ENCODE measurements at regions not wholly inside any gene's neighbourhood (a gene's known extent, or its start where the extent isn't known, plus 50 kb on each side); places are given as distances from the start of the nearest gene placed in this dataset.

DNA sequence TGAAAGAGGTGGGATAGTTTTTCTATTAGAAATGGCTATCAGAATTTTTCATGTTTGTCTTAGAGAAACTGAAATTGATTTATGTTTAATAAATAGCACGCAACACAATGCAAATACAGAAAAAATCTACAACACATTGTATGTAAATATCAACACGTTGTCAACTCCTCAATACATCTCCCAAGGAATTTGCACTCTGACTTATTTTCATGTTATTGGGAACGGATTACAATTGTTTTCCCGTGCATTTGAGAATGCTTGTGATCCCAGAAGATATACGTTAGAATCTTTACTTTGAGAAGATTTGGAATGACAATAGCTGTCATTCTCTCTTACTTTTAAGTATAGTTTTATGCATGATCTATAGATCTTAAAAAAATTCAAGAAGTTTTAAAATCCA lies 313.8 kb upstream of the AKR1E2 start:
- TF ChIP-seq, protein P1, sequence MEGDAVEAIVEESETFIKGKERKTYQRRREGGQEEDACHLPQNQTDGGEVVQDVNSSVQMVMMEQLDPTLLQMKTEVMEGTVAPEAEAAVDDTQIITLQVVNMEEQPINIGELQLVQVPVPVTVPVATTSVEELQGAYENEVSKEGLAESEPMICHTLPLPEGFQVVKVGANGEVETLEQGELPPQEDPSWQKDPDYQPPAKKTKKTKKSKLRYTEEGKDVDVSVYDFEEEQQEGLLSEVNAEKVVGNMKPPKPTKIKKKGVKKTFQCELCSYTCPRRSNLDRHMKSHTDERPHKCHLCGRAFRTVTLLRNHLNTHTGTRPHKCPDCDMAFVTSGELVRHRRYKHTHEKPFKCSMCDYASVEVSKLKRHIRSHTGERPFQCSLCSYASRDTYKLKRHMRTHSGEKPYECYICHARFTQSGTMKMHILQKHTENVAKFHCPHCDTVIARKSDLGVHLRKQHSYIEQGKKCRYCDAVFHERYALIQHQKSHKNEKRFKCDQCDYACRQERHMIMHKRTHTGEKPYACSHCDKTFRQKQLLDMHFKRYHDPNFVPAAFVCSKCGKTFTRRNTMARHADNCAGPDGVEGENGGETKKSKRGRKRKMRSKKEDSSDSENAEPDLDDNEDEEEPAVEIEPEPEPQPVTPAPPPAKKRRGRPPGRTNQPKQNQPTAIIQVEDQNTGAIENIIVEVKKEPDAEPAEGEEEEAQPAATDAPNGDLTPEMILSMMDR (IDR thresholded peaks at IDR 0.05) = no peak
- TF ChIP-seq POLR2A (IDR thresholded peaks at IDR 0.05) (no peak), POLR2AphosphoS5 (IDR thresholded peaks at IDR 0.05) (no peak), EP300 (IDR thresholded peaks at IDR 0.05) (no peak)

Data from sigmoid colon (tissue), 4 donors.